Stimulated activated CD4-positive, alpha-beta T cell treated with anti-CD3 and anti-CD28 coated beads, Interleukin-2, amount 100 ng/mL, for 4 hours (primary cell): ENCODE measurements at regions not wholly inside any gene's neighbourhood (a gene's known extent, or its start where the extent isn't known, plus 50 kb on each side); places are given as distances from the start of the nearest gene placed in this dataset.
"Not testable (repeated sequence)": the region's sequence is repeated elsewhere in the genome, so short reads cannot be mapped to it uniquely, and the experiment has no call there.

Source experiments
- DNase-seq: peaks from one replicate; pipeline ENCODE4 v3.0.0-alpha.2; 2020; ENCODE audit warnings: low read depth

- no peak for DNase-seq
These were observed 119.4 kb downstream of the GATA3 start for GRCh38 chr10:8173866-8174243.

- DNase-seq: no peak
These were observed 120.3 kb downstream of the GATA3 start for GRCh38 chr10:8174762-8175161.

- DNase-seq: not testable (repeated sequence)
These were observed 123.0 kb downstream of the GATA3 start for GRCh38 chr10:8177526-8177925.

GRCh38 chr10:8179773-8180172 is 125.3 kb downstream of the GATA3 start:
- not testable (repeated sequence) for DNase-seq

GRCh38 chr10:8180360-8181109 is 126.0 kb downstream of the GATA3 start:
- no peak for DNase-seq

DNA sequence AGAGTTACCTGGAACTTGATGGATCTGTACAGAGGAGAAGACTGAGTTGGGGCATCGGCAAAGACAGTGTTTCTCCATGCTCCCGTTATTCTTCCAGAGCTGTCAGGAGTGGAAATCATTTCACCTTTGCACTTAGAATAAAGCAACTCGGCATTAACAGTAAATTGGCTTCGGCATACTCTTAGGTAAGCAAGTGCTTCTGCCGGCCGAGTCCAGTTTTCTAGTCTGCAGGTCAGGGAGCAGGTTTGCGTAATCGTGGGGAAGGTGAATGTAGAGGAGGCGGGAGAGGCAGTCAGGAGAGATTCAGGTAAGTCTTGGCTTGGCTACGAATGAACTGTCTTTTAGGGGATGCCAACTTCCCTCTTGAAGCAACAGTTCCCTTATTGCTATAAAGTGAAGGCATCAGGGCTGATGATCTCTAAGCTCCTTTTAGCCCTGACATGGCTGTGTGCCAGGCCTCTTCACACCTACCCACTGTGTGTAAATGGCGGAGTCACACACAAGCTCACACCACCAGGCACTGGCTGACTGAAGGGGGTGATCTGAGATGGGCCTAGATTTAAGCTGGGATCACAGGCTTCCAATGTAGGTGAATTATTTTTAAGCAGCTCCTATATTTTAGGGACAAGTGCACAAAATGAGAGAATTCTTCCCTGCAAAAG is 127.1 kb downstream of the GATA3 start:
- DNase-seq: no peak

DNA sequence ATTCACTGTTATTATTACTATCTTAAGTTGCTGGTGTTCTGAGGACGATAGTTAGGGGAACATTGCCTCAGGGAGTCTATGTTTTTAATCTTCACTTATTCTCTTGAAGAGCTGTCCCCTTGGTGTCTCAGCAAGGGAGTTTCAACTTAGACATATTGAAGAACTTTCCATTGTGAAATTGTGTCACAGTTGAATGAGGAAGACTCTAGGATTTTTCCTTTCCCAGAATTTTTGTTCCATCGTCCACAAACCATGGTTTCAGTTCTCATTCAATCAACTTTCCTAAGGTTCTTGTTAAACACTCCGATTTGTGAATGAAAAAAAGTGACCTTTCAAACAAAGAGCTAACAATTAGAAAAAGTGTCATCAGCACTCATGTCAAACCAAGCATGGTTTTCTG is 128.3 kb downstream of the GATA3 start:
- DNase-seq: no peak

GRCh38 chr10:8183241-8183704 is 128.8 kb downstream of the GATA3 start:
- DNase-seq: peak; percentile 9

- DNase-seq: no peak
These were observed 132.7 kb downstream of the GATA3 start for GRCh38 chr10:8187171-8187666.

DNA sequence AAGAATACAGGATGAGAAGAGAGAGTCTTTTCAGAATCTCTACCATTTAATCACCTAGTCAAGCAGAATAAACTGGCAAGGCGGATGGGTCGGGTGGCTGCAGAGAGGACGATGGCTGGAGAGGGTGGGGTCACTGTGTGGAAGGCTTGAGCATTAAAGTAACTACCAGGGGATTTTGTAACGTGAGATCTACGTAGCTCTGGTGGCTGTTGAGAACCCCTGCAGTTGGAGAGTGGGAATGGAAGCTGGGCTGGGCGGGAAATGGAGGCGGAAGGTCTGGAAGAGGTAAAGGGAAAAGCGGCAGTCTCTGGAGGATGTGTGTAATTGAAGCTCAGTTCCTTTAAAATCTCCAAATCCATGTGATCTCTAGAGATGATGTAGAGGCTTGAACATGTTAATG is 135.0 kb downstream of the GATA3 start:
- no peak for DNase-seq

DNA sequence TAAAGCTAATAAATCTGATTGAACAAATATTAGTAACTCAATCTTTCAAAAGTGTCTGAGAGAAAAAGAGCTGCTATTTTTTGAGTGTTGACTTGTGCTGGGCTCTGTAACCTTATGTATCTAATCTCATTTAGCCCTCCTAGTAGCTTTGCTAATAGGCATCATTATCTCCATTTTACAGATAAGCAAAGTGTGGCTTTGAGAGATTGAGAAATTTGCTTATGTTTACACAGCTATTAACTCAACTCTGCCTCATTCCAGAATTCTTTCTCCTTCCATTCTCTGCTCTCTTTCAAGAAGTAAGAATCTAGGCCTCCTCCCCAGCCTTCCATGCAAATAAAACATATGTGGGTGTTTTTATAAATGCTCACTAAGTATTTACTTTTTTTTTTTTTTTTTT is 137.8 kb downstream of the GATA3 start:
- no peak for DNase-seq

- DNase-seq: no peak
These were observed 139.1 kb downstream of the GATA3 start for GRCh38 chr10:8193546-8193945.

GRCh38 chr10:8194050-8194449 is 139.6 kb downstream of the GATA3 start:
- DNase-seq: no peak

- DNase-seq: no peak
These were observed 152.4 kb downstream of the GATA3 start for GRCh38 chr10:8206882-8207281.

- DNase-seq: no peak
These were observed 157.1 kb downstream of the GATA3 start for GRCh38 chr10:8211631-8212030.

- DNase-seq: no peak
These were observed 159.2 kb downstream of the GATA3 start for GRCh38 chr10:8213735-8214134.

- DNase-seq: no peak
These were observed 160.1 kb downstream of the GATA3 start for GRCh38 chr10:8214587-8214986.

DNA sequence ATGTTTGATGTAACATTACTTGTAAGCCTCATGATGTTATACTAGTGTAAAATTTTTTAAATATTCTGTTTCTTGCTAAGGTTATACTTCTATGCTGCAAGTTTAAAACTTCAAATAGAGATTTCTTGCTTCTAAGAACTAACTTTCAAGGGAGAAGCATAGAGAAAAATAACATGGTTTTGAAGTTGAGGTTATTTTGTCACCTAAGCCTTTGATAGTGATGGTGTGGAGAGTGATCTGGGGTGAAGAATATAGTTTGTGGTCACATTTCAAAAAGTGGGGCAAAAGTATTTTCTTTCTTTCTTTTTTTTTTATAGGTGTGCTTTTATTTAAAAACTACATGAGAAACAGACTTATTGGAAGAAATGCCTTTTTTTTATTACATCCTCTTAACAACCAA is 162.4 kb downstream of the GATA3 start:
- no peak for DNase-seq

- no peak for DNase-seq
These were observed 167.0 kb downstream of the GATA3 start for GRCh38 chr10:8221451-8221850.

DNA sequence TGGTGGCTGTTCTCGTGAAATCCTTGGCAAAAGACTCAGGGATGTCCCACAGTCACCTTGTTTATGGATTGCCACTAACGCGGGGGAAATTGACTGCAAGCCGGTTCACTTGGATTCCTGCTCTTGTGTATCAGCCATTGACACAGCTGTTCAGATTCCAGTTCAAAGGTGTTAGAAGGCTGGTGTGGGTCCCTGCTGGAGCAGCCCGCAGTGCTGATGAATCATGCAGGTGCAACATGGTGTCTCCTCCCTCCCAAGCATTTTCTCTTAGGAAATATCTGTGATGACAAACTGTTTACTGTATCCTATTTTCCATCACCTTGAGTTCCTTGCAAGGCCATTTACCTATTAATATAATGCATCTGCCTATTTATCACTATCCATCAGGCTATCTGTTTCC is 170.1 kb downstream of the GATA3 start:
- DNase-seq: no peak

DNA sequence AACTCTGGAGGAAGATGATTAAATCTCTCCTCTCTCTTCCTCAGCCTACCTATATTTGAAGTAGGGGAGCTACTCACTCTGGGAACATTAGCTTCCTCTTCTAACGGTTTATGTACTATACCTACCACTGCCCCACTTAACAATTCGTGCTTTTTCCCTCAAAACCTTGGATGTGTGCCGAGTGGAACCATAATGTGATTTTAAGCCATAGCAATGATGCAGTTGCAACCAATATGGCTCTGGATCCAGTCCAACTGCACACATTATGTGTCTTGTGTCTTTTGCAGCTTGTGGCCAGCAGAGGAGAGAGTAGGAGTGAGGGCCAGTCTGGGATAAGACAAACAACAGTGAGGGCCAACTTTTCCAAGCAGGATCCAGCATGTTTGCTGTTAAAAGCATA is 170.7 kb downstream of the GATA3 start:
- DNase-seq: no peak

- DNase-seq: no peak
These were observed 172.8 kb downstream of the GATA3 start for GRCh38 chr10:8227246-8227645.

DNA sequence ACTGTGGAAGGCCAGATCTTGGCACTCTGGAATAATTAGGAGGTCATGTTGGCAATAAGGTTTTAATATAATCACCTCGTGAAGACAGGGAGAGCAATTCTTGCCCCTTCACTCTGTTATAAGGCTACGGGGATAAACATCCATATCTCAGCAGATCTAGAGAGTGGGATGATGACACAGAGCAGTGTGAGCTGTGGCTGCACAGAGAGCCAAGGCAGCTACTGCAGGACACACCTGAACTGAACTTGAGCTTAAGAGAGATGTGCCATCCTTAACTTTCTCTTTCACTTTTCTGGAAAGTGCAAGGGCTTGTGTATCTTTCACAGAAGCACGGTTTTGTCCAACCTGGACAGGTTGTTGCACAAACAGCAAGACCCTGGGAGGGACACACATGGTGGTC is 174.7 kb downstream of the GATA3 start:
- no peak for DNase-seq

- DNase-seq: no peak
These were observed 176.4 kb downstream of the GATA3 start for GRCh38 chr10:8230902-8231301.
